Activated CD8-positive, alpha-beta T cell treated with anti-CD3 and anti-CD28 coated beads for 36 hours (primary cell): ENCODE measurements at regions not wholly inside any gene's neighbourhood (a gene's known extent, or its start where the extent isn't known, plus 50 kb on each side); places are given as distances from the start of the nearest gene placed in this dataset.

Experiments used
- ATAC-seq: fragments of 200-7000 bp; cut with Tn5 transposase; one replicate; pipeline ENCODE4 v1.10.0; 2021; ENCODE audit warnings: mild to moderate bottlenecking, moderate library complexity
- CTCF ChIA-PET: fragments of 350-600 bp; sonication (Branson Sonifier 250); formaldehyde crosslinking; loops from one replicate; lab custom pipeline; 2021; ENCODE audit warnings: antibody characterized with exemption; lab: Charles Lee
- POLR2A ChIA-PET: fragments of 350-600 bp; sonication (Branson Sonifier 250); formaldehyde crosslinking; loops from one replicate; lab custom pipeline; 2021; ENCODE audit warnings: antibody characterized with exemption; lab: Charles Lee
- DNase-seq: peaks from one replicate; pipeline ENCODE4 v3.0.0-alpha.2; 2020
- H3K27ac Mint-ChIP-seq: one replicate; pipeline ENCODE4 v1.8.0; 2021; ENCODE audit warnings: mild to moderate bottlenecking, mixed read lengths
- H3K27me3 Mint-ChIP-seq: one replicate; pipeline ENCODE4 v1.8.0; 2021; ENCODE audit warnings: mixed read lengths
- H3K36me3 Mint-ChIP-seq: one replicate; pipeline ENCODE4 v1.8.0; 2021; ENCODE audit warnings: low read depth, mixed read lengths
- H3K4me1 Mint-ChIP-seq: one replicate; pipeline ENCODE4 v1.8.0; 2021; ENCODE audit warnings: low read depth, mixed read lengths
- H3K4me3 Mint-ChIP-seq: one replicate; pipeline ENCODE4 v1.8.0; 2021; ENCODE audit warnings: mild to moderate bottlenecking, moderate library complexity, mixed read lengths
- H3K9me3 Mint-ChIP-seq: one replicate; pipeline ENCODE4 v1.8.0; 2021; ENCODE audit warnings: mixed read lengths
- CTCF ChIP-seq: fragments of 200-600 bp; IDR thresholded peaks from one replicate; pipeline ENCODE4 v1.8.0; 2022; ENCODE audit warnings: antibody characterized with exemption, mild to moderate bottlenecking
- intact Hi-C: fragments of 100-400 bp; cut with micrococcal nuclease; formaldehyde crosslinking; loops from one replicate; pipeline ENCODE4 v1.10.0; 2022

GRCh38 chr7:68147614-68148238 lies 1151.1 kb downstream of the TYW1 start:
- no peaks in the 10 kb centered on the region for H3K36me3 Mint-ChIP-seq
- ATAC-seq (no peak), DNase-seq (no peak)
- no peaks in the 10 kb centered on the region for H3K27me3 Mint-ChIP-seq
- H3K9me3 Mint-ChIP-seq: peaks cover 18% of the 10 kb centered on the region
- TF ChIP-seq CTCF: no peak
- no peak overlapping the region for H3K27ac Mint-ChIP-seq
- ChIA-PET POLR2A (no interaction called here), CTCF (interaction anchor here (0.6 kb wide), 1 partner anchor 309 kb away, joined by 4 read pairs; no protein-coding TSS in a partner anchor)
- intact Hi-C loops: no loop called here
- no peak overlapping the region for H3K4me3 Mint-ChIP-seq
- no peaks in the 10 kb centered on the region for H3K4me1 Mint-ChIP-seq

- no peak for ATAC-seq
- Mint-ChIP-seq H3K27me3 (no peaks in the 10 kb centered on the region), H3K36me3 (no peaks in the 10 kb centered on the region), H3K9me3 (peaks cover 13% of the 10 kb centered on the region), H3K4me1 (no peaks in the 10 kb centered on the region), H3K27ac (no peak overlapping the region), H3K4me3 (no peak overlapping the region)
- intact Hi-C loops: no loop called here
- no peak for DNase-seq
- CTCF ChIA-PET: interaction anchor here (0.6 kb wide), 1 partner anchor 310 kb away, joined by 4 read pairs; no protein-coding TSS in a partner anchor
- POLR2A ChIA-PET: no interaction called here
- TF ChIP-seq CTCF: no peak
Observed at GRCh38 chr7:68148440-68148839, 1151.8 kb downstream of the TYW1 start.

GRCh38 chr7:68152205-68152604 lies 1155.6 kb downstream of the TYW1 start:
- DNase-seq: no peak
- intact Hi-C loops: no loop called here
- no peak for ATAC-seq

GRCh38 chr7:68155676-68156075 lies 1159.0 kb downstream of the TYW1 start:
- no peak for ATAC-seq
- Mint-ChIP-seq H3K4me3 (no peak overlapping the region), H3K36me3 (no peaks in the 10 kb centered on the region), H3K27me3 (no peaks in the 10 kb centered on the region), H3K9me3 (peaks cover 7% of the 10 kb centered on the region), H3K27ac (no peak overlapping the region), H3K4me1 (no peaks in the 10 kb centered on the region)
- CTCF ChIA-PET: no interaction called here
- POLR2A ChIA-PET: no interaction called here
- no peak for TF ChIP-seq CTCF
- DNase-seq: no peak
- intact Hi-C loops: no loop called here

More at GRCh38 chr7:68152205-68152604, 1155.6 kb downstream of the TYW1 start:
- no peak for TF ChIP-seq CTCF
- Mint-ChIP-seq H3K36me3 (no peaks in the 10 kb centered on the region), H3K9me3 (peaks cover 9% of the 10 kb centered on the region), H3K27ac (no peak overlapping the region), H3K27me3 (no peaks in the 10 kb centered on the region), H3K4me1 (no peaks in the 10 kb centered on the region), H3K4me3 (no peak overlapping the region)
- CTCF ChIA-PET: no interaction called here
- POLR2A ChIA-PET: no interaction called here

GRCh38 chr7:68158686-68159295 lies 1162.2 kb downstream of the TYW1 start:
- H3K36me3 Mint-ChIP-seq: no peaks in the 10 kb centered on the region
- no peak overlapping the region for H3K27ac Mint-ChIP-seq
- ATAC-seq: no peak
- intact Hi-C loops: no loop called here
- peaks cover 7% of the 10 kb centered on the region for H3K9me3 Mint-ChIP-seq
- no peaks in the 10 kb centered on the region for H3K27me3 Mint-ChIP-seq
- H3K4me3 Mint-ChIP-seq: no peak overlapping the region
- no peak for DNase-seq
- CTCF ChIA-PET: no interaction called here
- H3K4me1 Mint-ChIP-seq: no peaks in the 10 kb centered on the region
- POLR2A ChIA-PET: no interaction called here
- TF ChIP-seq CTCF: no peak
